Uterus (tissue), 2 donors: ENCODE measurements at regions not wholly inside any gene's neighbourhood (a gene's known extent, or its start where the extent isn't known, plus 50 kb on each side); places are given as distances from the start of the nearest gene placed in this dataset.

ENCODE experiments used
- POLR2A ChIP-seq, 2 donors: fragments of 450-650 bp; IDR thresholded peaks; one replicate each; pipeline ENCODE4 v1.6.1; 2016; ENCODE audit warnings: antibody characterized with exemption in 2 of 2, mild to moderate bottlenecking in 1 of 2, moderate library complexity in 1 of 2
- TF ChIP-seq, protein P1 (sequence below), 4 experiments: fragments of 200-600 bp in 2 of 4; fragments of 450-650 bp in 2 of 4; sonication (generic) in 2 of 4; IDR thresholded peaks; one replicate each; pipeline ENCODE4 v1.5.1; 2016 to 2019; ENCODE audit warnings: antibody characterized with exemption in 4 of 4, mild to moderate bottlenecking in 2 of 4, moderate library complexity in 1 of 4

- no peak for TF ChIP-seq POLR2A (IDR thresholded peaks at IDR 0.05)
- TF ChIP-seq, protein P1, sequence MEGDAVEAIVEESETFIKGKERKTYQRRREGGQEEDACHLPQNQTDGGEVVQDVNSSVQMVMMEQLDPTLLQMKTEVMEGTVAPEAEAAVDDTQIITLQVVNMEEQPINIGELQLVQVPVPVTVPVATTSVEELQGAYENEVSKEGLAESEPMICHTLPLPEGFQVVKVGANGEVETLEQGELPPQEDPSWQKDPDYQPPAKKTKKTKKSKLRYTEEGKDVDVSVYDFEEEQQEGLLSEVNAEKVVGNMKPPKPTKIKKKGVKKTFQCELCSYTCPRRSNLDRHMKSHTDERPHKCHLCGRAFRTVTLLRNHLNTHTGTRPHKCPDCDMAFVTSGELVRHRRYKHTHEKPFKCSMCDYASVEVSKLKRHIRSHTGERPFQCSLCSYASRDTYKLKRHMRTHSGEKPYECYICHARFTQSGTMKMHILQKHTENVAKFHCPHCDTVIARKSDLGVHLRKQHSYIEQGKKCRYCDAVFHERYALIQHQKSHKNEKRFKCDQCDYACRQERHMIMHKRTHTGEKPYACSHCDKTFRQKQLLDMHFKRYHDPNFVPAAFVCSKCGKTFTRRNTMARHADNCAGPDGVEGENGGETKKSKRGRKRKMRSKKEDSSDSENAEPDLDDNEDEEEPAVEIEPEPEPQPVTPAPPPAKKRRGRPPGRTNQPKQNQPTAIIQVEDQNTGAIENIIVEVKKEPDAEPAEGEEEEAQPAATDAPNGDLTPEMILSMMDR (IDR thresholded peaks at IDR 0.05), result no peak
Observed at GRCh38 chr2:215622837-215623236, 187.0 kb upstream of the FN1 start.
